HG02970 (cell line): ENCODE measurements at regions not wholly inside any gene's neighbourhood (a gene's known extent, or its start where the extent isn't known, plus 50 kb on each side); places are given as distances from the start of the nearest gene placed in this dataset.
"Not testable (repeated sequence)": the region's sequence is repeated elsewhere in the genome, so short reads cannot be mapped to it uniquely, and the experiment has no call there.

ENCODE experiments used
- ATAC-seq: cut with Tn5 transposase; IDR thresholded peaks from one replicate; pipeline ENCODE4 v1.9.1; 2021; ENCODE audit warnings: mild to moderate bottlenecking, moderate library complexity, moderate number of reproducible peaks; ENCODE audit not compliant: unreplicated experiment, low FRiP score

DNA sequence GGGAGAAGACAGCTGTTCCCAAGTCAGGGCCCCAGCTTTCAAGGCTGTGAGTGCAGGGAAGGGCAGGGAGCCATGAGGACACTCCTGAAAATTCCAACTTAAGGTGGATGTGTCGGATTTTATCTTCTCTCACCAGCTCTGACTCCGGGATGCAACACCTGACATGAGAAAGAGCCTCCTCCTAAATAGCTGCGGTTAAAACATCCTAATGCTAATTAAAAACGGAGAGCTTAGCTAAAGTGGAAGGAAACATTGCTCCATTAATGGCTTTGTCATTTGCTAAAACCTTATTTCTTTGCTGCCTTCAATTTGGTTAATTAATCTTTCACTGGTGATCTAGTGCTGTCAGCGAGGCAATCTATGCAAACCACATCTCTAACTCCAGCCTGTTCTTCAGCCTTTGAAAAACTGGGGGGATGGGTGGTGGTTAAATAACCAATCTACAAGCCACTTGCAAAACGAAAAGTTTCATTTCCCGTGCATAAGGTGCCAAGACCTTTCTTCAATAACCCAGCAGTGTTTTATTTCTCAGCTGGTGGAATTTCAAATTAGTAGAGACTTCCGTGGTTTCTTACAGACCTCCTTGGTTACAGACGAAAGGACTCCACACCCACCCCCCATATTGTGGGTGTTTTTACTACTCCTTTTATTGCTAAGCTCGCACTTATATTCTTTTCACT lies 379.6 kb downstream of the MLLT3 start:
- peak; percentile 78 for ATAC-seq

GRCh38 chr9:20240498-20240897 lies 381.8 kb downstream of the MLLT3 start:
- no peak for ATAC-seq

- ATAC-seq = no peak
Observed at GRCh38 chr9:20238921-20239320, 383.4 kb downstream of the MLLT3 start.

DNA sequence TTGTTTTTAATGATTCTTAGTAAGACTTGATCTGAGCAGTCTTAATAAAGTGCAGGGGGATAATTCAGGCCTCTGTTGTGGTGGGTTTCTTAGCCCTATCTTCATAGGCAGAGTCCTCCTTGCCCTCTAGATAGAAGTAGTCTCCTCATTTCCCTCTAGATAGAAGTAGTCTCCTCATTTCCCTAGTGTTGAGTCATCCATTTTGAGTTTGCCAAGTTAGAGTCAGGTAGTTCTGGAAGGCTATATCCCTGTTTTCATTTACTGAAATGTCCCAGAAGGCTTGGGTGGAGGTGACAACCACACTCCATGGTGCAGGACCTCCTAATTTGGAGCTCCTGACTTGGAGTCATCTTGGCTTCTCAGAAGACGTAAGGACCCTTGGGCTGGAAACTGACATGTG lies 384.6 kb downstream of the MLLT3 start:
- ATAC-seq = no peak

GRCh38 chr9:20236676-20237075 lies 385.6 kb downstream of the MLLT3 start:
- no peak for ATAC-seq

GRCh38 chr9:20235206-20235605 lies 387.1 kb downstream of the MLLT3 start:
- not testable (repeated sequence) for ATAC-seq

GRCh38 chr9:20228096-20228495 lies 394.2 kb downstream of the MLLT3 start:
- no peak for ATAC-seq

- no peak for ATAC-seq
Observed at GRCh38 chr9:20227166-20227874, 395.0 kb downstream of the MLLT3 start.

GRCh38 chr9:20226345-20226744 lies 396.0 kb downstream of the MLLT3 start:
- ATAC-seq = no peak

- ATAC-seq = no peak
Observed at GRCh38 chr9:20225826-20226225, 396.5 kb downstream of the MLLT3 start.

GRCh38 chr9:20224756-20225155 lies 397.5 kb downstream of the MLLT3 start:
- no peak for ATAC-seq

- ATAC-seq = no peak
Observed at GRCh38 chr9:20220286-20220685, 402.0 kb downstream of the MLLT3 start.

- ATAC-seq = no peak
Observed at GRCh38 chr9:20219437-20219836, 402.9 kb downstream of the MLLT3 start.

DNA sequence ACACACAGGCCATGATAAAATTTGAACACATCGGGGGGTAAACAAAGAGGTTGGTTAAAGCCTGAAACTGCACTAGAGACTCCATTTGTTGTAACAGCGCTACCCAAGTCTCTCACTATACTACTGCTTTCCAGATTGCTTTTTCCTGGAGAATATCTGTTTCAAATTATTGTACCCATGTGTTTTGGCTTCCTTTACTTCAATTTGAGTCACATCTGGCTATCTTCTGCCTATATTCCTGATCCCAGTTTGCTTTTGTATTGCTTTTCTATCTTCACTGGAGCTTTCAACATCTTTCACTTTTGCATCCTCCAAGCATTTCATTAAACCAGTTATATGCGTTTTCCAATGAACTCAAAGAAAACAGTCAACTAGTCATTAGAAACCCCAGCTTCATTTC lies 404.7 kb downstream of the MLLT3 start:
- no peak for ATAC-seq

DNA sequence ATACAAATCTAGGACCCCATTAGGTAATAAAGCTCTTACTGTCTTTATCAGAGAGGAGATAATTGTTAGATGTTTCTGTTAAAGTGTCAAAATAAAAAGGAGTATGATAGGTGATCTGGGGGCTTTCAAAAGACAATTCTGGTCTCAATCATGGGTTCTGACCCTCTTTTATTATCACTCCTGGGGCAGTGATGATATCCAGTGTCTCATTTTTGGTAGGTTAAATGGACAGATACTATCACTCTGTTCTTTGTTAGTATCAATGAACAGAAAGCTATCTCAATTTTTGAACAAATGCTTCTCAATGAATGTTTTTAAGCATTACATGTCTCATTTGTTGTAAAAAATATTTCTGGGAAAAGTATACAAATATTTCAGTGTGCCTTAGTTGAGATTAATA lies 405.9 kb downstream of the MLLT3 start:
- no peak for ATAC-seq

- no peak for ATAC-seq
Observed at GRCh38 chr9:20215552-20215951, 406.7 kb downstream of the MLLT3 start.

- no peak for ATAC-seq
Observed at GRCh38 chr9:20212806-20213205, 409.5 kb downstream of the MLLT3 start.

- no peak for ATAC-seq
Observed at GRCh38 chr9:20209391-20210340, 412.6 kb downstream of the MLLT3 start.

- no peak for ATAC-seq
Observed at GRCh38 chr9:20208961-20209371, 413.3 kb downstream of the MLLT3 start.

DNA sequence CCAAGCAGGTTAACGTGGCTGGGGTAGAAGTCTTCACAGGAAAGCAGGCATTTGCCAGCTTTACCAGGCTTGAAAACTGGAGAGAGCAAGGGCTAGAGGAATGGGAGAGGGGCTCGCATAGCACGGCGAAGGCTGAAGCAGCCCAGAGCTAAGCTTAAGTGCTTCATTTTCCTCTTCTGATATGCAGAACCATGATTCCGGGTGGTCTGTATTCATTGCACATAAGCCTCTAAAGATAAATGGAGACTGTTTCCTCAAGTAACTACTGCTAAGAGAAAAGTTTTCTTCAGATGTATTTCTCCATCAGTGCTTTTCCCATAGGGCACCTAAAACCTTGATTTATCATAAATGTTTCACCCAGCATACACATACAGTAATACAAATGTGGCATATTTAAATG lies 414.1 kb downstream of the MLLT3 start:
- ATAC-seq = no peak

- ATAC-seq = no peak
Observed at GRCh38 chr9:20207176-20207575, 415.1 kb downstream of the MLLT3 start.
